H1 (cell line): ENCODE measurements at regions not wholly inside any gene's neighbourhood (a gene's known extent, or its start where the extent isn't known, plus 50 kb on each side); places are given as distances from the start of the nearest gene placed in this dataset.

Source experiments
- CTCF ChIA-PET: fragments of 300-600 bp; sonication (Branson Sonifier 250); formaldehyde crosslinking; loops from one replicate; lab custom pipeline; 2021; ENCODE audit not compliant: partially characterized antibody; lab: Charles Lee
- POLR2A ChIA-PET: fragments of 300-600 bp; sonication (Branson Sonifier 250); formaldehyde crosslinking; loops from one replicate; lab custom pipeline; 2021; ENCODE audit warnings: inconsistent platforms; ENCODE audit not compliant: partially characterized antibody; lab: Charles Lee
- DNase-seq, 2 experiments: peaks; one replicate each; pipeline versions ENCODE4 v3.0.0 to v3.0.0-alpha.2; 2010 to 2022; ENCODE audit warnings: low spot score in 2 of 2, low read depth in 1 of 2, mixed read lengths in 1 of 2
- FAIRE-seq: peaks from 2 replicates; lab custom pipeline; 2011; peaks lifted over from hg19 to GRCh38; lab: Jason Lieb, UNC
- H2AFZ ChIP-seq: 2 replicates; pipeline ENCODE4 v1.8.1; 2012; ENCODE audit warnings: low read length, inconsistent platforms
- H2AK5ac ChIP-seq: 2 replicates; pipeline ENCODE4 v1.6.1; 2013; ENCODE audit warnings: low read depth, low read length
- H2BK120ac ChIP-seq: replicated peaks from 2 replicates; pipeline ENCODE3; 2013; ENCODE audit warnings: low read depth, low read length, inconsistent platforms
- H2BK12ac ChIP-seq: 2 replicates; pipeline ENCODE4 v1.6.1; 2013; ENCODE audit warnings: low read depth, low read length
- H2BK15ac ChIP-seq: 2 replicates; pipeline ENCODE4 v1.6.1; 2013; ENCODE audit warnings: low read length
- H2BK20ac ChIP-seq: 2 replicates; pipeline ENCODE4 v1.6.1; 2013; ENCODE audit warnings: low read length
- H2BK5ac ChIP-seq: 2 replicates; pipeline ENCODE4 v1.6.1; 2013; ENCODE audit warnings: low read depth, low read length
- H3K14ac ChIP-seq: 2 replicates; pipeline ENCODE4 v1.6.1; 2013; ENCODE audit warnings: inconsistent platforms; ENCODE audit not compliant: insufficient read length
- H3K18ac ChIP-seq: 2 replicates; pipeline ENCODE4 v1.6.1; 2013; ENCODE audit warnings: low read length; ENCODE audit errors: extremely low read depth
- H3K23ac ChIP-seq: 2 replicates; pipeline ENCODE4 v1.6.1; 2013; ENCODE audit warnings: inconsistent platforms; ENCODE audit not compliant: insufficient read length
- H3K23me2 ChIP-seq: 2 replicates; pipeline ENCODE4 v1.6.1; 2013; ENCODE audit warnings: low read depth, low read length
- H3K27ac ChIP-seq: 2 replicates; pipeline ENCODE4 v1.6.1; 2011; ENCODE audit warnings: low read depth, low read length, inconsistent platforms
- H3K27me3 ChIP-seq, 4 experiments: replicated peaks in 1 of 4; 1 replicate in 1 of 4; 2 replicates in 3 of 4; pipeline versions ENCODE4 v1.6.1 to v1.8.1; 2011 to 2013; ENCODE audit warnings: low read length in 3 of 4, mild to moderate bottlenecking in 3 of 4, inconsistent platforms in 2 of 4, mixed read lengths in 2 of 4, moderate library complexity in 1 of 4; ENCODE audit not compliant: control insufficient read depth in 3 of 4, insufficient read depth in 3 of 4; ENCODE audit errors: extremely low read depth in 1 of 4
- H3K36me3 ChIP-seq, 4 experiments: 2 replicates each; pipeline versions ENCODE4 v1.6.1 to v1.8.1; 2011 to 2013; ENCODE audit warnings: mild to moderate bottlenecking in 4 of 4, low read length in 3 of 4, moderate library complexity in 2 of 4, control low read depth in 1 of 4, inconsistent platforms in 1 of 4; ENCODE audit not compliant: insufficient read depth in 4 of 4, control insufficient read depth in 2 of 4
- H3K4ac ChIP-seq: replicated peaks from 2 replicates; pipeline ENCODE3; 2013; ENCODE audit warnings: low read length, low read depth, mixed read lengths, inconsistent platforms; ENCODE audit not compliant: insufficient read length
- H3K4me1 ChIP-seq, 4 experiments: replicated peaks in 1 of 4; 1 replicate in 1 of 4; 2 replicates in 3 of 4; pipeline versions ENCODE4 v1.6.1 to v1.8.1; 2011 to 2013; ENCODE audit warnings: low read length in 3 of 4, inconsistent platforms in 2 of 4, mixed read lengths in 1 of 4; ENCODE audit not compliant: insufficient read depth in 4 of 4, control insufficient read depth in 3 of 4
- H3K4me2 ChIP-seq, 2 experiments: 2 replicates each; pipeline versions ENCODE4 v1.6.1 to v1.8.1; 2011 to 2013; ENCODE audit warnings: low read depth in 2 of 2, low read length in 2 of 2, control low read depth in 1 of 2, inconsistent platforms in 1 of 2, mild to moderate bottlenecking in 1 of 2; ENCODE audit not compliant: insufficient read depth in 1 of 2
- H3K4me3 ChIP-seq, 4 experiments: fragments of 200-600, 300-600 bp in 1 of 4; sonication (generic), shearing (Covaris generic), sonication (Bioruptor Twin) in 1 of 4; 2 replicates each; pipeline versions ENCODE4 v1.5.1 to v1.8.1; 2011 to 2016; ENCODE audit warnings: low read length in 4 of 4, low read depth in 3 of 4, control low read depth in 2 of 4, inconsistent platforms in 2 of 4, mild to moderate bottlenecking in 2 of 4, mixed read lengths in 1 of 4, moderate library complexity in 1 of 4; ENCODE audit not compliant: insufficient read depth in 2 of 4; ENCODE audit errors: extremely low read depth in 1 of 4
- H3K56ac ChIP-seq: replicated peaks from 2 replicates; pipeline ENCODE3; 2013; ENCODE audit warnings: low read depth, mild to moderate bottlenecking, mixed read lengths, low read length, inconsistent platforms; ENCODE audit not compliant: insufficient read length
- H3K79me1 ChIP-seq: 2 replicates; pipeline ENCODE4 v1.6.1; 2013; ENCODE audit warnings: low read depth, low read length, control low read depth
- H3K79me2 ChIP-seq, 2 experiments: 2 replicates each; pipeline versions ENCODE4 v1.6.1 to v1.8.1; 2012 to 2013; ENCODE audit warnings: low read length in 2 of 2, mild to moderate bottlenecking in 2 of 2, inconsistent platforms in 1 of 2; ENCODE audit not compliant: insufficient read depth in 2 of 2, control insufficient read depth in 1 of 2
- H3K9ac ChIP-seq, 4 experiments: replicated peaks in 1 of 4; 1 replicate in 1 of 4; 2 replicates in 3 of 4; pipeline versions ENCODE4 v1.6.1 to v1.8.1; 2011 to 2013; ENCODE audit warnings: low read depth in 3 of 4, low read length in 3 of 4, control low read depth in 2 of 4, mild to moderate bottlenecking in 2 of 4, moderate library complexity in 2 of 4, inconsistent platforms in 1 of 4; ENCODE audit errors: extremely low read depth in 1 of 4
- H3K9me3 ChIP-seq, 2 experiments: 2 replicates each; pipeline versions ENCODE4 v1.6.1 to v1.8.1; 2012 to 2013; ENCODE audit warnings: mild to moderate bottlenecking in 2 of 2, moderate library complexity in 2 of 2, control low read depth in 1 of 2, inconsistent platforms in 1 of 2, low read depth in 1 of 2, low read length in 1 of 2, mixed read lengths in 1 of 2; ENCODE audit not compliant: insufficient read depth in 2 of 2
- H4K20me1 ChIP-seq, 2 experiments: replicated peaks in 1 of 2; 2 replicates each; pipeline versions ENCODE3 to v1.8.1; 2011 to 2013; ENCODE audit warnings: inconsistent platforms in 2 of 2, low read length in 2 of 2, mild to moderate bottlenecking in 1 of 2; ENCODE audit not compliant: insufficient read depth in 2 of 2, control insufficient read depth in 1 of 2
- H4K5ac ChIP-seq: 2 replicates; pipeline ENCODE4 v1.6.1; 2013; ENCODE audit warnings: low read length, low read depth, mixed read lengths, inconsistent platforms; ENCODE audit not compliant: insufficient read length
- H4K8ac ChIP-seq: 2 replicates; pipeline ENCODE4 v1.8.0; 2013; ENCODE audit warnings: mild to moderate bottlenecking, moderate library complexity, low read length, inconsistent platforms; ENCODE audit not compliant: insufficient read depth; ENCODE audit errors: extremely low read depth
- H4K91ac ChIP-seq: replicated peaks from 2 replicates; pipeline ENCODE3; 2013; ENCODE audit warnings: low read length, mixed read lengths, inconsistent platforms; ENCODE audit not compliant: insufficient read length
- BCL11A ChIP-seq, 2 experiments: IDR thresholded peaks; one replicate each; pipeline ENCODE4 v1.6.1; 2011; ENCODE audit warnings: low read depth in 2 of 2, low read length in 2 of 2, mild to moderate bottlenecking in 2 of 2
- CHD2 ChIP-seq: IDR thresholded peaks from 2 replicates; pipeline ENCODE4 v1.6.1; 2012; ENCODE audit warnings: low read length, improper control_type of control experiment
- EGR1 ChIP-seq: IDR thresholded peaks from 2 replicates; pipeline ENCODE4 v1.6.1; 2011; ENCODE audit warnings: low read depth, low read length, borderline replicate concordance
- EP300 ChIP-seq, 2 experiments: IDR thresholded peaks; 1 replicate in 1 of 2; 2 replicates in 1 of 2; pipeline ENCODE4 v1.6.1; 2011 to 2012; ENCODE audit warnings: low read depth in 2 of 2, low read length in 2 of 2, mild to moderate bottlenecking in 2 of 2, borderline replicate concordance in 1 of 2, inconsistent platforms in 1 of 2, moderate library complexity in 1 of 2
- GABPA ChIP-seq: IDR thresholded peaks from 2 replicates; pipeline ENCODE4 v1.6.1; 2011; ENCODE audit warnings: mild to moderate bottlenecking, low read length, moderate library complexity, borderline replicate concordance; ENCODE audit not compliant: insufficient read depth
- JUN ChIP-seq: IDR thresholded peaks from 2 replicates; pipeline ENCODE4 v1.6.1; 2011; ENCODE audit warnings: low read depth, mild to moderate bottlenecking, improper control_type of control experiment, low read length
- MAFK ChIP-seq: IDR thresholded peaks from 2 replicates; pipeline ENCODE4 v1.6.1; 2012; ENCODE audit warnings: low read depth, mild to moderate bottlenecking, improper control_type of control experiment, low read length
- SP2 ChIP-seq: IDR thresholded peaks from 2 replicates; pipeline ENCODE4 v1.6.1; 2012; ENCODE audit warnings: mild to moderate bottlenecking, low read length, inconsistent platforms
- SUZ12 ChIP-seq: fragments of 200-600 bp; sonication (generic); IDR thresholded peaks from 2 replicates; pipeline ENCODE4 v1.6.1; 2012; ENCODE audit warnings: mild to moderate bottlenecking, inconsistent platforms, low read length, moderate library complexity, mixed read lengths
- TAF1 ChIP-seq: IDR thresholded peaks from 2 replicates; pipeline ENCODE4 v1.6.1; 2011; ENCODE audit warnings: mild to moderate bottlenecking, low read depth, low read length
- TAF7 ChIP-seq: optimal IDR thresholded peaks from 2 replicates; pipeline ENCODE3; 2011; ENCODE audit warnings: low read depth, mild to moderate bottlenecking, inconsistent platforms, low read length, moderate library complexity, borderline replicate concordance
- YY1 ChIP-seq: IDR thresholded peaks from 2 replicates; pipeline ENCODE4 v1.6.1; 2011; ENCODE audit warnings: low read depth, mild to moderate bottlenecking, low read length
- TF ChIP-seq, protein P1 (sequence below): IDR thresholded peaks from 2 replicates; pipeline ENCODE4 v1.6.1; 2012; ENCODE audit warnings: inconsistent platforms

DNA sequence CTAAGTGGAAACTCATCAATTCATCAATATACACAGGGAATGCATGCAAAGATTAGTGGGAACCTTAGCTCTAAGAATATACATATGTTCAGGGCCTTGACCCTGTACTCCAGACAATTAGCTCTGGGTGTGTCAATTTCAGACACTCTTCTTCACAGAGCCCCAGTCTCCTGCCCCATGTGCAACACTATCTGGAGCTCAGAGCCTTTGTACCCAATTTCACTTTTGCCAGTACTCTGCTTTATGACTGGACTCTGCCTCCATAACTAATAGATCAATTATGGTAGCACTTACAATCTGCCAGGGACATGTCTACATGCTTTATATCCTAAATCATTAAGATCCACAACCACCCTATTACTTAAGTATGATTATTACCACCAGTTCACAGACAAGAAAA, 152.5 kb upstream of the PLEKHG7 start:
- Histone ChIP-seq H3K14ac (no peak overlapping the region), H3K18ac (no peak overlapping the region), H2AFZ (no peak overlapping the region), H2BK15ac (no peak overlapping the region), H3K79me2 (no peaks in the 10 kb centered on the region), H4K8ac (no peak overlapping the region), H3K9me3 (no peaks in the 10 kb centered on the region), H3K27me3 (no peaks in the 10 kb centered on the region), H3K23me2 (no peaks in the 10 kb centered on the region; the same call in 1 of the 2 replicates), H3K4me2 (no peak overlapping the region), H4K5ac (no peak overlapping the region), H2BK20ac (no peak overlapping the region), H3K56ac (no peak overlapping the region), H3K79me1 (no peaks in the 10 kb centered on the region), H3K4ac (no peak overlapping the region), H2BK12ac (no peak overlapping the region), H2AK5ac (no peak overlapping the region), H3K4me3 (no peak overlapping the region), H2BK5ac (no peak overlapping the region), H4K91ac (no peak overlapping the region), H4K20me1 (no peaks in the 10 kb centered on the region), H3K23ac (no peak overlapping the region), H2BK120ac (no peak overlapping the region), H3K4me1 (no peaks in the 10 kb centered on the region), H3K27ac (no peak overlapping the region), H3K36me3 (no peaks in the 10 kb centered on the region), H3K9ac (no peak overlapping the region)
- ChIA-PET CTCF (interaction anchor here (0.8 kb wide), 1 partner anchor 9 kb away, joined by 3 read pairs; no protein-coding TSS in a partner anchor), POLR2A (no interaction called here)
- DNase-seq, result no peak
- no peak for FAIRE-seq
- TF ChIP-seq SUZ12, result no peak
- TF ChIP-seq JUN, result no peak
- TF ChIP-seq, protein P1, sequence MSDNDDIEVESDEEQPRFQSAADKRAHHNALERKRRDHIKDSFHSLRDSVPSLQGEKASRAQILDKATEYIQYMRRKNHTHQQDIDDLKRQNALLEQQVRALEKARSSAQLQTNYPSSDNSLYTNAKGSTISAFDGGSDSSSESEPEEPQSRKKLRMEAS, result no peak
- no peak for TF ChIP-seq GABPA
- no peak for TF ChIP-seq YY1
- TF ChIP-seq EP300 (IDR thresholded peaks at IDR 0.05; ENCODE audit: borderline replicate concordance in 1 of 2, low read depth in 2 of 2, low read length in 2 of 2), result no peak
- no peak for TF ChIP-seq EGR1
- TF ChIP-seq BCL11A (IDR thresholded peaks at IDR 0.05; ENCODE audit: low read depth in 2 of 2, low read length in 2 of 2), result no peak
- TF ChIP-seq CHD2, result no peak
- no peak for TF ChIP-seq TAF7
- no peak for TF ChIP-seq SP2
- no peak for TF ChIP-seq TAF1
- TF ChIP-seq MAFK, result no peak
